CD1c-positive myeloid dendritic cell (primary cell): ENCODE measurements at regions not wholly inside any gene's neighbourhood (a gene's known extent, or its start where the extent isn't known, plus 50 kb on each side); places are given as distances from the start of the nearest gene placed in this dataset.

Experiments
- DNase-seq: peaks from one replicate; pipeline ENCODE4 v3.0.0-alpha.2; 2016; ENCODE audit errors: extremely low spot score

DNA sequence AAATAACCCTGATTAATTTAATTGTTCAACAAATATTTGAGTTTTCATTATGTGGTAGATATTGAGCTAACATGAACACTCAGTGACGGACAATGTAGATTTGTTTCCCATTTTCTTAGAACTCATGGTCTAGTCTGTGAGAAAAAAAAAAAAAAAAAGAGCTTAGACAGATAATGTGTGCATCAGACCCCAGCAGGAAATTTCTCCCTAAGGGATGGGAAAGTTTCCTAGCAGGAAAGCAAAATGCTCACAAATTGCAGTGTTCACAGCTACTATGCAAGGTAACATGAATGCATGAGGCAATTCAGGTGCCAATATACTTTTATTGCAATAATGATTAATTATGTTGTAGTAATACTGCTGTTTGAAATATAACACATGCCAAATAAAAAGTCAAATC is 843.2 kb upstream of the SLIT2 start:
- DNase-seq, result no peak

DNA sequence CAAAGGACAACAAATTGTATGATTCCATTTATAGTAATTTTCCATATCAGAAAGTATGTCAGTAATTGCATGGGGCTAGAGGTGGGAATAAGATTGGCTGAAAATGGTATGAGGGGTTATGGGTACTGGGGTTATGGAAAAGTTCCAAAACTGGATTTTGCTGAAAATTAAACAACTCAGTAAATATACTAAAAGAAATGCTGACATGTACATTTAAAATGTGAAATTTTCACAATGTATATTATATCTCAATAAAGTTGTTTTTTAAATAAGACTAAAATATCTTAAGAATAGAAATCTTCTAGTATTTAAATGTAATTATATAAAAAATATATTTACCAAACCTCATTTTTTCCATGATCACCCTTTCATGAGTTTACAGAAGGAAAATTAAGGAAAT is 844.9 kb upstream of the SLIT2 start:
- no peak for DNase-seq

DNA sequence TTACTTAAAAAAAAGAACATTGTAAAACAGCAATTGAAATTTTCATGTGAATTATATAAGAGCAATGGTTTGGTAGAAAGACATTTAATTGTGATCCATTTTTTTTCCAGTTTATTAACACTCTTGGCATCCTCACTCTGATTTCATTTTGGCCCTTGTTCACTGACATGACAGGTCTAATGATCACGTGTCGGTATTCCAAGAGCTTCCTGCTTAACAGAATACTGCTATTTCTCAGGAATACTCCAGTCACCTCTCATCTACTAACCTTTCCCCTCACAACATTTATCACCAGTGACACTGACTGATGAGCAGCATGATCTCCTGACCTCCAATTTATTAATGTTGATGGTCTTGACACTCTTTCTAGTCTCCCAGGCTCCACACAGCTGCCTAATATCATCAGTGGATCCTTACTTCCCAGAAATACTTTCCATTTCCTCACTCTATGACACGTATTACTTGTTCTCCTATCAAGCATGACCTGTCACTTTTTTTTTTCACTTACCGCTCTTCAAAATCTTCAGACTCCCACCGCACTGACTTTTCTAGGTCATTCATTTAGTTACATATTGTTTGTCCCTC is 847.8 kb upstream of the SLIT2 start:
- DNase-seq, result no peak

DNA sequence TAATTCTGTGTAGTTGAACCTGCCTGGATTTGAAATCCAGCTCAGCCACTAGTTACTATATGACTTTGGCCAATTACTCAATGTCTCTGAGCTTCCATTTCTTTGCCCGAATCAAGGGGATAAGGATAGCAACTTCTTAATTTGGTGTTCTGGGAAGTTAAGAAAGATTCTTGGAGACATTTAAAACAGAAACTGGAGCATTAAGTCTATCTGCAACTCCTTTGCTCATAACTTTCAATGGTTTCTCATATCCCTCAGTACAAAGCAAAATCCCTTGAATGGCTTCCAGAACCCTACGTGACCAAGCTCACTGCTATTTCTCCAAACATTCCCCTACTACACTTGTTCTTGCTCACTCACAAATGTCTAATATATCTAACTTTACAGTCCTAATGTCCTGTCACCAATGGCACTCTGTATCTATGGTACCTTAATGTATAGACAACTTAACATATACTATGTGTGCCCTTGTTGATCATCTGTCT is 849.1 kb upstream of the SLIT2 start:
- no peak for DNase-seq

DNA sequence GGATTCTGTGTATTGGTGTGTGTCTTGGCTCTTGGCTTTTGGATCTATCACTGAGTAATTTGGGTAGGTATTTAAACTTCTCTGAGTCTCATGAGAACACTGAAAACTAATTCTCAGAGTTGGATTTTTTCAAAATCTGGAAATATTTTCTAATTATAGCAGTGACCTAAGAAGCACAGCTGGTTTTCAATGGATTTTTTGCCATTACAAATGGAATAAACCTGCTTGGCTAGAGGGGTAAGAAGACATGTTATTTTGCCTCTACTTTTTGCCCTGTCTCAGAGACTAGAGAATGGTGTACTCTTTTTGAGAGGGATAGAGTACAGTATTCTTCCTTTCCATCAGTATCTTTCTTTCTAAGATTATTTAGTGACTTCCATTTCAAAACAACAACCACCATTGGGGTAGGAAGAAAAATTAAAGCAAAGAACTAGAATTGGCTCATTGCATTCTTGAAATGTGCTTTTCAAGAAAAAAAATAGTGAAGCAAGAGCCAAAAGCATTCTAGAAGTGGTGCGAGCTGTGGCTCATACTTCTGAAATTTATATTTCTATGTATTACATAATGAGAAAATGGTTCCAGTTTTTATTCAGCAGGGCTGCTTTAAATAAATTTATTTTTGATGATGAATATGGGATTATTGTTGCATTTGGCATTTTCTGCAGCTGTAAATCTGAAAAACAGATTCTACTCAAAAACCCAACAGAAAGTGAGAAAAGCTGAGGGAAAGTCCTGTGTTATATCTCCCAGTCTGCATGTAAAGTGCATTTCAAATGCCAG is 850.2 kb upstream of the SLIT2 start:
- no peak for DNase-seq

DNA sequence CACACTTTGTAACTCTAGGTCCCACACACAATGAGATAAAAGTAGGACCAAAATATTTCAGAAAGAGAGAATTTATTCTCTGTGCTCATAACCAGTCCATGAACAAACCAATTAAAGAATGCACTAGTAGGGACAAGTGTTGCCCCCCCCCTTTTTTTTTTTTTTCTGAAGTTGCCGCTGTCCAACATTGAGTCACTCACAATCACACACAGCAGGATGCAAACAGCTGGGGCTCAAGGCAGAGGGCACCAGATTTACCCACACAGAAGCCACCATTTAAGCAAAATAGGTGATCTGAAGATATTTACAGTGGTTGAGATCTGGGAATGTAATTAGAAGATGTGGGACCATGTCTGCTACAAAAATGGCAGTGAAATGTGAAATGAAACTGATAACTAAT is 850.9 kb upstream of the SLIT2 start:
- no peak for DNase-seq

DNA sequence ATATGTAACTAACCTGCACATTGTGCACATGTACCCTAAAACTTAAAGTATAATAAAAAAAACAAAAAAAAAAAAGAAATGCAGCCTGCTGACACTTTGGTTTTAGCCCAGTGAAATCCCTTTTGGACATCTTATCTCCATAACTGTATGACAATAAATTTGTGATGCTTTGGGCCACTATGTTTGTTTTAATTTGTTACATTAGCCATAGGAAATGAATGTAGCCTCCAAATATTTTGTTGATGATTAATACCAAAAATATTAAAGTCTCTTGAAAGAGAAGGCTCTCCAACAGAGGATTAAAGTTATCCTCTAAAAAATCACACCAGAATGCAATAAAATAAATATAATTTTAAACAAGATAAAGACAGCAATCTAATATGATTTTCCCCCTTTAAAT is 852.7 kb upstream of the SLIT2 start:
- DNase-seq, result no peak

DNA sequence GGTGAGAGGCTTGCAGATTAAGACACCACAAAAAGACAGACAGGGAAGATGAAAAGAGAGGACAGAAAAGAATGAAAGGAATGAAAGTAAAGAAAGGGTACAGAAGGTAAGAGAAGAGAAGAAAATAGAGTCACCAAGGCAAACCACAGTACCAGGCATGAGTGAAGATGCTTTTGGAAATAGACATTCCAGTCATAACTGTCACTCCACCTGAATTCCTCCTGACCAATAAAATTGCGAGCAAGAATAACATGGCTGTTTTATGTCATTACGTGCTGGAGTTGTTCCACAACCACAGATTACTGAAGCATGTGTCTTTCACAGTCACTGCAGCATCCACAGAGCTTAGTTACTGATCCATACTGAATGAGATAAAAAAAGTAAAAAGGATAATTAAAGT is 864.9 kb upstream of the SLIT2 start:
- no peak for DNase-seq

DNA sequence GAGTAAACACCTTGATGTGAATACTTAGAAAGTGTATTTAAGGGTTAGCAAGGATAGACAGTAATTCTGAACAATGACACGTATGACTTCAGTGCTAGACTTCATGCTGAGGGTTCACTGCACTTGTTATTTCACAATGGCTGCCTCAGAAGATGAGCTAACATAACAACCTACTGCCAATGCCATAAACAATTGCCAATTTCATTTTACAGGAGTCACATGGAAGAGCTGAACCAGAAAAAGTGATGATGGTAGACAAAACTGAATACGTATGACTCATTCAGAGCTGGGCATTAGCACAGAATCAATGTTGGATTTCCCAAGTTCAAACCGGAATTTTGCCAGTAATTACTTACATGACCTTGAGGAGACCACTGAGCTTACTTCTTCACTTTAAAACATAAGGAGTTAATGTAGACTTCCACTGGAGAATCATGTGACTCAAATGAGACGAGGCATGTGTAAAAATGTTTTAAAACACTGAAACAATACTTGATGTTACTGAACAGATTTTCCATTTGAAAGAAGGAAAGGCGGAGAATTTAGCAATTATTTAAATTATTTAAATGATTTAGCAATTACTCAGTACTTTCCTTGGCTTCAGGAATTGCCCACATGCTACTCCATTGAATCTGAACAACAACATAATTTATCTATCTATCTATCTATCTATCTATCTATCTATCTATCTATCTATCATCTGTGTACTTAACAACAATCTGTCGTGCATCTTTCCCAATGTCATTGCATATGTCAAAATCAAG is 868.5 kb upstream of the SLIT2 start:
- DNase-seq, result no peak

DNA sequence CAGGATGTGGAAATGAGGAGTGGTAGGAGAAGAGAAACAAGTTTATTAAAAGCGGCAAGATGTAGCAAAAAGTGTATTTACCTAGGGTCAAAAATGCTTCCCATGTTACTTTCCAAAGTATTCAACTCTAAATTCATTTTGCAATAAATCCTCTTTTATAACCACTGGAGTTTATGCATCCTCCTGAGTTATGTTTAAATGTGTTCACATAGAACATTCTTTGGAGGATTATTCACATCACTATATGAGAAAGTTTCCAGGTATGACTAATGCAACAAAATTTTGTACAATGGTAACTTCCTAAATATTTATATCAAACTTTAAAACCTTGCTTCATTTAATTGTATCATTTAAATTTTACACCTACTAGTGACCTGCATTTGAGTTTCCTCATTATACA is 870.6 kb upstream of the SLIT2 start:
- DNase-seq, result no peak

DNA sequence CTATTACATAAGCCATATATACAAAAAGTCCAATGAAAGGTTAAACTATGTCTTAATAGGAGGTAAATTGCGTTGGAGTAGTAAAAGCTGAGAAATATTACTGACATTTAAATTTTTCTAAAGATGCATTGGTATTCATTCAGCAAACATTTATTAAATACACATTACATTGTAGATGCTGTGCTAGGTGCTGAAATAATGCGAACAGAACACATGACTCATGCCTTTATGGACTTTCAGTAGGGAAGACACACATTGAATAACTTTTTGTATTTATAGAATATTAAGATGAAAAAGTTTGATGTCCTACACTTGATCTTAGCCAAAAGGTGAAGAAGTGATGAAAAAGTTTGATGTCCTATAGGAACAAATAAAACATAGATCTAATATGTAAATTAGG is 871.1 kb upstream of the SLIT2 start:
- no peak for DNase-seq

DNA sequence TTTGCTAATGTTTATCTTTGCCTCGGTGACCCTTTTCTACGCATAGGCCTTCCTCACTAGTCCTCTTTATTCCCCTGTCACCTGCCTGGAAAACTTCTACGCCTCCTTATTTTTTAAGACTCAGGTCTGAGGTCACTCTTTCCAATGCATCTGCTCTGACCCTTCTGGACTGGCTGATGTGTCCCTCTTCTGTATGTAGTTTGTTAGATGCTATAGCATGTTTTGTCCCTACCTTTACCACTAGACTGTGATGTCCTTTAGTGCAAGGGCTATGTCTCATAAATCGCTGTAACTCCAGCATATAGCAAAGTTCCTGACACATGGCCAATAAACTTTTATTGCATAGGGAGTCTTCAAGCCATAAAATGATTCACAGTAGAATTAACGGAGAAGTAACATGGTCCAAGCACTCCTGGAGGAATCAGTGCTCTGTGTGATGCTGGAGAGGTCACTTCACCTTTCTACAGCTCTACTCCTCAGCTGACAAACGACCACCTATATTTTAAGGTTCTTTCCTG is 872.5 kb upstream of the SLIT2 start:
- DNase-seq, result no peak

DNA sequence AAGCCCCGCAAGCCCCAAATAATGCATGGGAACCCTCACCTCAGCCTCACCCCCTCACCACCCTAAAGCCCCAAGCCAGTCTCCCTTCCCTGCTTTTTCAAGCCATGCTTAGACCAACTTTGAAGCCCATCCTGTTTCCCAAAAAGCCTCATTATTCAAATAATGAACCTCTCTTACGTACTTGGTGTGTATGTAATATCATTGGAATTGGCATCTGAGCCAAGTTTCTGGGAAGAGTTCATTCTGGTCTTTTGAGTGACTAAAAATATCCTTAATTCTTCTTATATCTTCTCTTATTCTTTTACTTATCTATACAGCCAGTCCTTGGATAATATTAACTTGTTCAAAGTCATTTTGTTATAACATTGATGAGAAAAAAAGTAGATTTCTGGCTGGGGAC is 875.8 kb upstream of the SLIT2 start:
- no peak for DNase-seq

DNA sequence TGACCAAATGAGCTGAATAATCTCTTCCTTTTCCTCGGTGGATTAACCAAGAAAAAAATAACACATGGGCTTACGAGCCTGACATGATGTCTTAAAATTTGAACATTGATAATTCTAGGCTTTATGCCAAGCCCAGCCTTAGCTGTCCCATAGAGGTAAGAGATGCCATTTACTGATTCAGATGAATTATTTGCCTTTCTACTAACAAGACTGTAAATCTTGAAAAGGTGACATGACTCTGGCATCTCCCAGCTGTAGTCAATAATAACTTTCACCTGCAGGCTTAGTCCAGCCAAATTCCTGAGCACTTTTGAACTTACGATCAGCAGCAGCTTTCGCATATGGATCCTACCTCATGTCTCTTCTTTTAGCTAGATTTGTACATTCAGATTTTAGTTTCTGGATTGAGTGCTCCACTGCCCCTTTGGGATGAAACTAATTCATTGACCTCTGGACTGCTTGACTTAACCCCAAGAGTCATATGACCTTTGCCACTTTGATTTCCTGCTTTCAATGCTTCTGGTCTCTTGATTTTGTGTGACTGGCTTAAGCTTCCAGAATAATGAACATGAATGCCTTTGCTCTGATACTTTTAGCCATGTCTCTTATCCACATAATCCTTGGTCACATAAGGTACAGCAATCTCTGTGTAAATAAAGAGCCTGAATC is 876.4 kb upstream of the SLIT2 start:
- DNase-seq, result no peak

DNA sequence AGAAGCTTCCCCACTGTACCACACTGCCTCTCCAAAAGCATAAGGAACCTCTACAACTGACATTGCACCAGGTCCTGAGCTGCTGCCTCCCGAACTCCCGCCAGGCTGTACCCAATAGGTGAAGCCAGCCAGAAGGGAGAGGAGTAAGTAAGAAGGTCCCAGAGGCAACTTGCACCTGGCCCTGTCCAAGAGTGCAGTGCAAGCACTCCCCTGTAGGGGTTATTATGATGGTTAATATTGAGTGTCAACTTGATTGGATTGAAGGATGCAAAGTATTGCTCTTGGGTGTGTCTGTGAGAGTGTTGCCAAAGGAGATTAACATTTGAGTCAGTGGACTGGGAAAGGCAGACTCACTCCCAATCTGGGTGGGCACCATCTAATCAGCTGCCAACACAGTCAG is 879.3 kb upstream of the SLIT2 start:
- DNase-seq, result no peak

DNA sequence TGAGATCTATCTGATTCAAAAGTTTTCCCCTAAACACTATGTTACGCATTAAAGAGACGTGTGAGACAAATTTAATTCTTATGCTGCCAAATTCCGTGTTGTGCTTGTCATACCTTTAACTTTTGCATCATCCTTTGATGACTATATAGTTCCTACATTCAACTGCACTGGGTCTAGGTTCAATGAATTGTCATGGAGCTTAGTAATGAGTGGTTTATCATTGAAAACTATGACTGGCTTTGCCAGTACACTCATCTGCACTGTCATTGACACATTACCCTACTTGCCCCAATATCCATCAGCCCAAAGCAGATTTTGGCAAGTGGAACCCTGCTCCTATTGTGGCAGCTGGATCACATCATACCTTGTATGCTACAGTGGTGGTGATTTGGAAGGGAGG is 882.9 kb upstream of the SLIT2 start:
- no peak for DNase-seq

DNA sequence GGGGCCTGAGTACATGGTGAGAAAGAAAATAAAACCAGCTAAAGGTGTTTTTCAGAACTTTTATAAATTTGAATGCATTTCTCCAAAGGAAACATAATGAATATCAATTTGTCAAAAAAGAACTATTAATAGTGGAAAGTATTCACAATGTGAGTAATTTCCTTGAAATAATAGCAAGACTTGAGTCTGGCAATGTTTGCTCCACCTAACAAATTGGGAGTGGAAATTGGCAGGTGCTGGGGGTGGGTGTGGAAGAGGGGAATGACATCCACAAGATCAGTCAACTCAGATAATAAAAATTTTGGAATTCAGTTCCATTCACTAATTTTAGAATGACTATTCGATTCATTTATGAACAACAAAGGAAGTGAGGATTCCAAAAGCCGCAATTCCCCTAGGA is 884.8 kb upstream of the SLIT2 start:
- DNase-seq, result no peak

DNA sequence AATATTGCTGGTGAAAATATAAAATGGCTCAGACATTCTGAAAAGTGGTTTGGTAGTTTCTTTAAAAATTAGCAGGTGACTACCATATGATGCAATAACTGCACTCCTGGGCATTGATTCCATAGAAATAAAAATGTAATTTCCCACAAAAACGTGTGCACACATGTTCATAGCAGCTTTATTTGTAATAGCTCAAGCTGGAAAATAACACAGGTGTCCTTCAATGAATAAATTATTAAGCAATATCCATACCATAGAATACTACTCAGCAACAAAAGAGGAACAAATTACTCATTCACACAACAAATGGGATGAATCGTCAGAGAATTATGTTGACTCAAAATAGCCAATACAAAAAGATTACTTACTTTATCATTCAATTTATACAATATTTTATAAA is 893.7 kb upstream of the SLIT2 start:
- DNase-seq, result no peak

DNA sequence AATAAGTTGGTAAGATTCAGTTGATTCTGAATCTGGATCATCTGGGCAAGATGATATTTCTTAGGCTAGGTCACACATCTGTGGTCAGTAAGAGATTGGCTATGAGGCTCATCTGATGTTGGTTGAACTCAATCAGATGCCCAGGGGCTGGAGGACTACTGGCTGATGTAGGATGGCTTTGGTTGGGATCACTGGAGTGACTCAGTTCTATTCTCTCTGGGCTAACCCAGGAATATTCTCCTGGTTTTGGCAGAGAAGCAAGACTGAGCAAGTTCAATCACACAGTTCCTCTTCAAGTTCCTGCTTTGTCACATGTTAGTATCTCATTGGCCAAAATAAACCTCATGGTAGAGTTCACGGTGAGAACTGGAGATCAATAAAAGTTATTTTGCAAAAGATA is 902.3 kb upstream of the SLIT2 start:
- DNase-seq, result no peak

DNA sequence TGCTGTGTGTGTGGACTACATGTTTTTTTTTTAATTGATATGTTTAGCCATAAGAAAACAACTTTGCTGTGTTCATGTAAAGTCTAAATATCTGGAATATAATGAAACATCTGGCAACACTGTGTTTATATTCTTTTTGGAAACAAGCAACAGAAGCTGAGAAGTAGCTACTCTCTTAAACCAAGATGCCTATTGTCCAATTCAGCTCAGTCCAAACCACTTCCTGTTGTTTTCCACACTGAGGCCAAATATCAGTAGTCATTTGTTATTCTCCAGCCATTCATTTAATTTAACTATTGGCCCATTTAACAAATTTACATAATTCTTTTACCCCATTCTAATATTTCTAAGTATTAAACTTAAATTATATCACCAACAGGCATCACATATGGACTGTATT is 903.0 kb upstream of the SLIT2 start:
- DNase-seq, result no peak

DNA sequence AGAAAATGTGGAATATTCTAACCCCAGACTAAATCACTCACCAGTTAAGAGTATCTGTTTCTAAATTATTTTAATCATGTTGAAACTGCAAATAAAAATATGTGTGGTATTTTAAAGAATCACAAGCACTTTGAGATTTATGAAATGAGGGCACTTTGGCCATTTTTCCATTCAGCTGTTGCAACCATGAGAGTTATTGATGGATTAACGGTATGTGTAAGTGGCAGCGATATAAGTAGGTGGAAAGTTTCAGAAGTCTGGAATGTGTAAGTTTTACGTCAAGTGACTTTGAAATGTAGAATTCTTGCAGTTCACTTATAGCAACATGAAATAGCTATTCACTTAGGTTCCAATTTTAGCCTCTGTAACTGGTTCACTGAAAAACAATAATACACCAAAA is 905.1 kb upstream of the SLIT2 start:
- DNase-seq, result no peak

DNA sequence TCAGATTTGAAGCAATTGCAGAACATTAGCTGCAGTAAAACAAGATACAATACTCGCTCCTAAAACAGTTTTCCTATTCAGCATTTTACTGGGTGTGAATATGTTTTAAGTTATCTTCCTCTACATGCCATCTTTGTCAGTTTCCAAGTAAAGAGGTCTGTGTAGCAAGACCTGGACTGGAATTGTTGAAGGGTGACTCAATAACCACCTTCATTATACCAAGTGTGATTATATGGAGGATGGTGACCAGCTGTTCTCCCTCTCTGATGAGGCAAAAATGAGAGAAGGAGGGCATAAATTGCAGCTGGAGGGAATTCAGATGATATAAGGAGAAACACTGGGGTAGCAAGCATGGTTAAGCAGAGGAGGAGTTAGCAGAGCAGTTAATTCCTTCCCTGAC is 922.1 kb upstream of the SLIT2 start:
- DNase-seq, result no peak
